NCI-H1436 (cell line): ENCODE measurements at regions not wholly inside any gene's neighbourhood (a gene's known extent, or its start where the extent isn't known, plus 50 kb on each side); places are given as distances from the start of the nearest gene placed in this dataset.
"Not testable (repeated sequence)": the region's sequence is repeated elsewhere in the genome, so short reads cannot be mapped to it uniquely, and the experiment has no call there.

Source experiments
- DNase-seq: peaks from one replicate; lab custom pipeline; 2025; lab: John Stamatoyannopoulos, UW

DNA sequence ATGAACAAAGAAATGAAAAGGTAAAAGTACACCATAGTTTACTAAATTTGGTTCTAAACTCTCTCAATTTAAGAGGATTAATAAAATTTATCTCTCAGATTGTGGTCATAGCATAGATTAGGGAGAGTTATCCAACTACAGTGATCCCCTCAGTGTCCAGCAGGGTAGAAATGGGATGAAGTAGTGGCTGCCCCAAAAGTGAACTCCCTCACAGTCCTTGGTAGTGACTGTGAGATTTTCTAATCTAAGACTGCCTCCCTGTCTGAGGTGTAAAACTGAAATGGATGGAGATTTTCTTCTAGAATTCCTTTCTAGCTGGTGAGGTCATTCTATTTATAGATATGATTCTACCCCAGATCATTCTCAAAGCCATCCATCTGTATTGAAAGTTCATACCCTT lies 455.5 kb downstream of the ACTL7B start:
- no peak for DNase-seq

GRCh38 chr9:108399851-108400250 lies 455.9 kb downstream of the ACTL7B start:
- no peak for DNase-seq

DNA sequence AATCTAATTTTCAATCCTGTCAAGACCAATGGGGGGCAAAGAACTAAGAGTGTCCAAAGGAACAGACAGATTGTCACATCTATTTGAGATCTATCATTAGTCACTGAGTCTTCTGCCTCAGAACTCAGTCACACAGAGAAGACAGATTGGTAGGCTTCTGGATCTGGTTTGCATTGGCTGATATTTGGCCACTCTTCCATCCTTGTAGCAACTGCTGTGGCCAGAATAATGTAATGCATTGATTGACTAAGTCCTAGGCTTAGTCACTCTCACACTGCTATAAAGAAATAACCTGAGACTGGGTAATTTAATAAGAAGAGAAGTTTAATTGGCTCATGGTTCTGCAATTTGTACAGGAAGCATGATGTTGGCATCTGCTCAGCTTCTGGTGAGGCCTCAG lies 458.5 kb downstream of the ACTL7B start:
- DNase-seq = no peak

DNA sequence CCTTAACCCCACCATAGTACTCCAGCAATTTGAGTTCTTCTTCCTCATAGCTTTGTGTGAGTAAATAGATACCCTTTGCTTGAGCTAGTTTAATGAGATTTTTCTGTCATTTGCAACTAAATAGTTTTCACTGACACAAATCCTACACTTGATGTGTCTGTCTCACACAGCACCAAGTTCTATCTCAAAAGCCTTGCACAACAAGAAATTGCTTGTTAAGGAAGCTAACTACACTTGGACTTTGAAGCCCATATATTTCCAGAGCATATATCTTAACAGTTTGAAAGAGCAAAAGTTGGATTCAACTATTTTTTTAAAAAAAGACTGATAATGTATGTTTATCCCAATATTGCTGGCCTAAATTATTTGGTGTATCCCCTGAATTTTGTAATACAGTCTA lies 459.2 kb downstream of the ACTL7B start:
- DNase-seq = no peak

- no peak for DNase-seq
Observed at GRCh38 chr9:108396193-108396592, 459.6 kb downstream of the ACTL7B start.

GRCh38 chr9:108395421-108395820 lies 460.4 kb downstream of the ACTL7B start:
- no peak for DNase-seq

- no peak for DNase-seq
Observed at GRCh38 chr9:108394726-108395125, 461.1 kb downstream of the ACTL7B start.

GRCh38 chr9:108393481-108394001 lies 462.2 kb downstream of the ACTL7B start:
- DNase-seq = not testable (repeated sequence)

DNA sequence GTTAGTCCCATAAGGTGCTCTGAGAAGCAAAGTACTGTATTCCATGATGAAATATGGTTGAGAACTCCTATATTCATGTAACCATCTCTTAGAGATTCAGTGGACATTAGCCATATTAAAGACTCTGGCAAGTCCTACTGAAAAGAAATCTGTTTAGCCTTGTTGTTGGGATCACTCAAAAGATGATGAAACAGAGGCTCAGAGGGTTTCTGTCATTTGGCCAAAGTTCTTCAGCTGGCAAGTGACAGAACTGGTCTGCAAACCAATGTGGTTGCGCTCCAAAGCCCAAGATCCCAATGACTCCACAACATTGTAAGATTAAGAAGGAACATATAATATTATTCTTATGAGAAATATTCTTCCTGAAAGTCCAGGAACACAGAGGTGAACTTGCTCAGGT lies 462.9 kb downstream of the ACTL7B start:
- DNase-seq = no peak

- DNase-seq = no peak
Observed at GRCh38 chr9:108389056-108389455, 466.7 kb downstream of the ACTL7B start.

DNA sequence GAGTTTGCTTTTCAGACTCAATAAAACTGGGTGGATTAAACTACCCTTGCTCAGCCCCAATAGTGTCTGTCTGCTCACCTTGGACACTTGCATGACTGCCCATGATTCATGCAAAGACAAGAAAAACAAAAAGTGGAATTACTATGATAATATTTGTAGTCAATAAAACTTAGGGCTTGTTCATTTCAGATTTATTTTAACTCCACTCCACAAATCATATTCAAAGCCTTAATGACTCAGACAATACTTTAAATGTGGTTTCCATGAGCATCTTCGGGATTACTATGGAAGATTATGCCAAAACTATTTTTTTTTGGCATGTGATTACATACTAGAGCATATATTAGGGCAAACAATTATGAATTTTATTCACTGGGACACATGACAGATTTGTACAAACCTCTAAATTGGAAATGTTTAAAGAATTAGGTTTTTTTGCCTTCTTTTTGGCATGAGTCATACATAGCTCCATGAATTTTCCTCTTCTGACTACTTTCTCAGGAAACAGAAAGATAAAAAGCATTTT lies 468.9 kb downstream of the ACTL7B start:
- DNase-seq = no peak

GRCh38 chr9:108386032-108386431 lies 469.8 kb downstream of the ACTL7B start:
- no peak for DNase-seq

DNA sequence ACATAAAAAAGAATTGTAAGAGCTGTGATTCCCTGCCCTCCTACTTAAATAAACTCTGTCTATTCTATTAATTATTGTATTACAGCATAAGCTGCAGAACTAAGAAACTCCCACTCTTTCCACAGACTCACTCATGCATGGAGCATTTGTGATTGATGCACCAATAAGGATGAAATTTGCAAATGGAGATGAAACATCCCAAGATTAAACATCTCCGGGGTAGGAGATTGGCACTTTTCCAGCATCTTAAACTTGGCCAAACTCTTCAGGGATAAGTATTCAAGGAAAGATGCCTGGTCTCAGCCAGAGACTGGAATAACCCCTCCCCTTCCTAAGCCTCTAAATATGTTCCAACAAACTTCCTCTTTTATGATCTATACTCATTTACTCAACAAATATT lies 472.0 kb downstream of the ACTL7B start:
- no peak for DNase-seq

DNA sequence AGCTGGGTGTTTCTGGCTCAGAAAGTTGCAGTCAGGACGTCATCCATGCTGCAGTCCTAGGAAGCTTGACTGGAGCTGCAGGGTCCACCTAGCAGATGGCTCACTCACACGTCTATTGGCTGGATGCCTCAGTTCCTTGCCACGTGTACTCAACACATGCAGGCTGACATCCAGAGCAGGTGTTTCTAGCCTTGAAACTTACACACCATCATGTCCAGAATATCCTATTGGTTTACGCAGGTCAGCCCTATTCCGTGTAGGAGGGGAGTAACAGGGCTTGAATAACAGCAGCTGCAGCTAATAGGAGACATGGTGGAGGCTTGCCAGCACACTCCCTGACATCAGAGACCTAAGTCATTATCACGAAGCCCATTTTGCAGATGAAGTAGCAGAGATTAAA lies 473.5 kb downstream of the ACTL7B start:
- DNase-seq = peak; percentile 29

GRCh38 chr9:108377881-108378280 lies 477.9 kb downstream of the ACTL7B start:
- no peak for DNase-seq

- no peak for DNase-seq
Observed at GRCh38 chr9:108377382-108377781, 478.4 kb downstream of the ACTL7B start.

DNA sequence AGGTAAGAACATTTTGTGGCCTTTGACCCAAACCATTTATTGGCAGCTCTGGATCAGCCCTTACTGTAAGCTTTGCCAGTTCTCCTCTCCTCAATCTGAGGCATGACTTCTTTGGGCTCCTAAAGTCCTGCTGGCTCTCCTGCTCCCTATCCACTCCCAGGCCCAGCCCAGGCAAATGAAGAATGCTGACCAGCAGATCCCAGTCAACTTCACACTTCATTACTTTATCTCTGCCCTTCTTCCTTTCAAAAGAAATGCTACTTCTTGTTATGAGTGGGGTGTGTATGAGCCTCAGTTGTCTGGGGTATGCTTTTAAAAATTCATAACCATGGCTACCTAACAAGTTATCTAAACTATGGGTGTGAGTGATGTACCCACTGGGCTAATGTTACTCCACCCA lies 479.6 kb downstream of the ACTL7B start:
- no peak for DNase-seq

DNA sequence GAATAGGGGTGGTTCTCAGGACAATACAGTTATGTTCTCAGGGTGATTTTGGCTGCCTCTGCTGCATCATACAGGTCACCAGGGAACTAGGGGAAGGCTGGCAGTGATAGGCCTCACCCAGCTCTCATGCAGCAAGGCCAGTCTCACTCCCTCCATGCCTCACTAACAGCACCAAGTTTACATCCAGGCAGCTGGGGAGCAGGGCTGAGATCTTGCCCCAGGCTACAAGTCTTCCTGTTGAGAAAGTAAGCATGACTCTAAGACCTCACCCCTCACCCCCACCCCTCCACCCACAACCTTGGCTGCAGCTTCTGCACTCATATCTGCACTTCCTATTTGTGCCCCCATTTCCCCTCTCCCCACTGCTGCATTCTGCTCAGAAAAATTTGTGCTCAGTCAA lies 481.2 kb downstream of the ACTL7B start:
- DNase-seq = no peak

GRCh38 chr9:108367188-108367587 lies 488.6 kb downstream of the ACTL7B start:
- DNase-seq = no peak

GRCh38 chr9:108363311-108363710 lies 492.5 kb downstream of the ACTL7B start:
- DNase-seq = no peak

DNA sequence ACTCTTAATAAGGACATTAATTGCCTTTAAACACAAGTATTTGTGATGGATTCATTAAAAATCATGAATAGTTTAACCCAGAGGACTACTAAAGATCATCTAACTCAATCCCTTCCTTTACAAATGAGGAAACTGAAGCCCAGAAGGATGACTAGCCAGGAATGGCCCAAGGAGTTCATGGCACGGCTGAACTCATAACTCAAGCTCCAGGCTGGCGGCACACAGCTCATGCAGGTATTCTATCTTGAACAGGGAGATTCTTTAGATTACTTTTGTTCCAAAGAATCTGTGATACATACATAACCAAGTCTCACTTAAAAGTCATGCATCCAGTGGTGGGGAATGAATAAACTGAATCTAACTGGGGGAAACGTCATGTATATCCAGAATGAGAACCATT lies 495.5 kb downstream of the ACTL7B start:
- no peak for DNase-seq

GRCh38 chr9:108356806-108357205 lies 499.0 kb downstream of the ACTL7B start:
- DNase-seq = no peak

GRCh38 chr9:108351571-108351970 lies 504.2 kb downstream of the ACTL7B start:
- DNase-seq = no peak

- no peak for DNase-seq
Observed at GRCh38 chr9:108347463-108348188, 508.2 kb downstream of the ACTL7B start.
